Bone marrow (tissue), 2 donors: ENCODE measurements at regions not wholly inside any gene's neighbourhood (a gene's known extent, or its start where the extent isn't known, plus 50 kb on each side); places are given as distances from the start of the nearest gene placed in this dataset.
A peak's percentile ranks its signal among the peaks of the same experiment; 100 is the strongest.
"Not testable (repeated sequence)": the region's sequence is repeated elsewhere in the genome, so short reads cannot be mapped to it uniquely, and the experiment has no call there.

Source experiments
- DNase-seq, 2 donors: peaks; one replicate each; lab custom pipeline; 2025; lab: John Stamatoyannopoulos, UW

DNA sequence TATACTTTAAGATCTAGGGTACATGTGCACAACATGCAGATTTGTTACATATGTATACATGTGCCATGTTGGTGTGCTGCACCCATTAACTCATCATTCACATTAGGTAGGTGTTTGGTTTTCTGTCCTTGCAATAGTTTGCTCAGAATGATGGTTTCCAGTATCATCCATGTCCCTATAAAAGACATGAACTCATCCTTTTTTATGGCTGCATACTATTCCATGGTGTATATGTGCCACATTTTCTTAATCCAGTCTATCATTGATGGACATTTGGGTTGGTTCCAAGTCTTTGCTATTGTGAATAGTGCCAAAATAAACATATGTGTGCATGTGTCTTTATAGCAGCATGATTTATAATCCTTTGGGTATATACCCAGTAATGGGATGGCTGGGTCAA lies 747.1 kb upstream of the MEF2C start:
- not testable (repeated sequence) for DNase-seq

DNA sequence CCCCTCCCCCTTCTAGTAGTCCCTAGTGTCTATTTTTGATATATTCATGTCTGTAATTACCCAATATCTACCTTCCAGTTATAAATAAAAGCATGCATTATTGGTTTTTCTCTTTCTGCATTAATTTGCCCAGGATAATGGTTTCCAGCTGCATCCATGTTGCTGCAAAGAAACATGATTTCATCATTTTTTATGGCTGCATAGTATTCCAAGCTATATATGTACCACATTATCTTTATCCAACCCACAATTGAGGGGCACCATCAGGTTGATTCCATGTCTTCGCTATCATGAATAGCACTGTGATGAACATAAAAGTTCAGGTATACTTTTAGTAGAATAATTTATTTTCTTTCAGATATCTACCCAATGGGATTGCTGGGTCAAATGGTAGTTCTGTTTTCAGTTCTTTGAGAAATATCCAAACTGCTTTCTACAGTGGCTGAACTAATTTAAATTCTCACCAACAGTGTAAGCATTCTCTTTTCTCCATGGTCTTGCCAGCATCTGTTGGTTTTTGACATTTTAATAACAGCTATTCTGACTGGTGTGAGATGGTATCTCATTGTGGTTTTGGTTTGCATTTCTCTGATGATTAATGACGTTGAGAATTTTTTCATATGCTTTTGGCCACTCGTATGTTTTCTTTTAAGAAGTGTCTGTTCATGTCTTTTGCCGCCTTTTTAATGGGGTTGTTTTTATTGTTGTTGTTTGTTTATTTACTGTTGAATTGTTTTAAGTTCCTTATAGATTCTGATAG lies 746.1 kb upstream of the MEF2C start:
- no peak for DNase-seq

DNA sequence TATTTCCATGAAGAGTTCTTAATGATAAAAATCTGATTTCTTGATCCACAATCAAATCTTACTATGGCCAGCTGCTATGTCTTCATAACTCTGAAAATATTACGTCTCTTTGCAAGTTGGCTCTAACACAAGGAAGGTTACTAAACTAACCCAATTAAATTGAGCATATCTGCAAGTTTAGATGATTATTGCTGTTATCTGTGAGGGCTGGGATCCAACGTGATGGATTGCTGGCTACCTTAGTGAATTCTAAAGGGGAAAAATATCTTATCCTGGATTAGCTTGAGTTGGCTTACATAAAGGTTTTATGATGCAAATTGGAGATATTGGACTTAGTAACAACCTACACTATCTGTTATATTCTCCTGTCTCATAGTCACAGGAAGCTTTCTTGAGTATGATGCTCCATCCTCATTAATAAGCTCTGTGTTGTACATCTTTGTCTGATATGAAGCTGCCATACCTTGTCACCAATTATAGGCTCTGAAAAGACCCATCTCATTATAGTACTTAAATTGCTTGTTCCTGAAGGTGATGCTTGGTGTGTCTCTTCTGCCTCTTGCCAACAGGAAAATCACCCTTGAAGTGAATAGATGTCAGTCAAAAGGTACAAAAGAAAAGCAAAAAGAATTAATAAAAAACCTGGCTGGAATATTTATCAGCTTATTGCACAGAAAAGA lies 733.0 kb upstream of the MEF2C start:
- DNase-seq = no peak

DNA sequence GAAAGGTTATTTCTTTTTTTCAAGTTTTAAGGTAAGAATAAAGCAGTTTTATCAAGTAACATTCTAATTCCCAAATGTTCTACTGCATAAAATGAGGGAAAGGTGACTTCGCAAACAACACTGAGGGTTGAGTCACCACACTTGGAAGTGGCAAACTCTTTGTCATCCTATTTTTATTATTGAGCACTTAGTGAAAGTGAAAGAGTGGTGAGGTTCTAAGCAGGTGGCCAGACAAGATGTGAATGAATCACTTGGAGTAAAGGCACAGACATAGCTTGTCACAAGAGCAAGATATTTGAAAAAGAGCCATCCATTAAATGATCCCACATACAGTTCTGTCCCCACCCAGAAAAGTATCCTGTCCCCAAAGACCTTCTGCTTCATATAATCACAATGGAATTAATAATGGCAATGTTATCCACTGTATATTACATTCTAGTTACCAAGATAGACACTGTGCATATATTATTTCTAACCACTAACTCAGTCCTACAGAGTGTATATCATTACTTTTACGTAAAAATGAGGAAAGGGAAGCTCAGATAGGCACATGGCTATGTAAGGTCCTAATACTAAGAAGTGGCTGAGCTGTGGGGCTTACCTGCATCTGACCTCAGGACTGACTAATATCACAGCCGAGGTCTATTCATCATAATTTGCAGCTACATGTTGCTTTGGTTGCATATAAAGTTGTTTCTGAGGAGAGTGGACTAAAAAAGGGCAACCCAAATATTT lies 730.4 kb upstream of the MEF2C start:
- peak in 1 of 2 donors; percentile 80 for DNase-seq

DNA sequence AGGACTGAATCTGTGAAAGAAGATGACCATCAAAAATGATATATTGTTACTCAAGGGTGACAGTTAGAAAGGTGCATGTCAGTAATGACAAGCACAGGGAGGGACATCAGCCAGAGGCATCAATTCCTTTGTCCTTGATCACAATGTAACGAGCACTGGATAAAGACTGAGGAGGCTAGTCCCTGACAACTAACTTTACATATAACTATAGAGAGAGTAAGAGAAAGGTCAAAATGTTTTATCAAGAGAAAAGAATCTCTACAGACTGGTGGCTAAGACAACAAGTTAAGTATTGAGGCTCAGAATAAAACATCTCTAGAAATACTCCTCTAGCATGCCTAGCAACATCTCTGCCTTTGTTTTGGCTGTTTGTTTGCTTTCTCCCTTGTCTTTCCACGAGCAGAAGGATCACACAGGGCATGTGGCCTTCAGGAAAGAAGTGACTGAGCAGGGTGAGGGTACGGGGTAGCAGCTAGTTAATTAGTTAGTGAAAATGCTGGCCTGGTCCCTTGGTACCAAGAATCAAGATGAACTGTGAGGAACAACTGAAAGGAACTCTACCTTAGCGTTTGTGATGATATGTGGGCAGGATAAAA lies 724.1 kb upstream of the MEF2C start:
- DNase-seq = no peak

DNA sequence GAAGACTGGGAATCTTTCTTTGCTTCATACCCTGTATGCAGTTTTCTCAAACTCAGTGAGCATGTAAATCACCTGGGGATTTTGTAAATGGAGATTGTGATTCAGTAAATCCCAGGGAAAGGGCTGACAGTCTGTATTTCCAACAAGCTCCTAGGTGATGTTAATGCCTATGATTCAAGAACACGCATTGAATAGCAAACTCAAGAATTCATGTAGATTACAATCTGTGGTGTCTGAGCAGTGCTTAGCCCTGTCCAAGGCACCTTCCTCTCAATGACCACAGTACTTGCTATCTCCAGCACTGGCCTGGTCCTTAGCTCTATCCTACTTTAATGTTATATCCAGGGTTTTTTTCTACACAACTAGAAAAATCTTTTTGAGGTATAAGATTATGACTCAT lies 721.4 kb upstream of the MEF2C start:
- DNase-seq = no peak

DNA sequence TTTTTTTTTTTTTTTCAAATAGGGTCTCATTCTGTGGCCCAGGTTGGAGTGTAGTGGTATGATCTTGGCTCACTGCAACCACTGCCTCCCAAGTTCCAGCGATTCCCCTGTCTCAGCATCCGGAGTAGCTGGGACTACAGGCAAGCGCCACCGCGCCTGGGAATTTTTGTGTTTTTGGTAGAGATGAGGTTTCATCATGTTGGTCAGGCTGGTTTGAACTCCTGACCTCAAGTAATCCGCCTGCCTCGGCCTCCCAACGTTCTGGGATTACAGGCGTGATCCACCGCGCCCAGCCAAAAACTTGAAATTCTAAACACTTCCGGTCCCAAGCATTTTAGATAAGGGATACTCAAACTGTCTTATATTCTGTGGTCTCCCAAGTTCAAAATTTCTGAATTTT lies 718.9 kb upstream of the MEF2C start:
- no peak for DNase-seq

DNA sequence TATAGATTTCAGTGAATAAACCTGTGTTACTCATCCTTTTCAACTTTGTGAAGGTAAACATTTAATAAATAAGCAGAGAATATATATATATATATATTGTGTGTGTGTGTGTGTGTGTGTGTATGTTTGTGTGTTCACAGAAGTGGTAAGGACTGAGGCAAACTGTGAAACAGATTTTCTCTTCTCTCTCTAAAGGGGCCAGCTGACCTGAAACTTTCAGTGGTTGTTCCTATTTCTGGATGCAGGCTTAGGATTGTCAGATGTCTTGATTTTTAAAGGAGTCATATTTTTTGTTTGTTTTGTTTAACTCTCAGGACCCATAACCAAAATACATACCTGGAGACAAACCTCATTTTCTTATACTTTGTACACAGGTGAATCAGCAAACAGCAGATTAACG lies 714.9 kb upstream of the MEF2C start:
- DNase-seq = no peak

GRCh38 chr5:89596821-89597220 lies 713.8 kb upstream of the MEF2C start:
- no peak for DNase-seq

DNA sequence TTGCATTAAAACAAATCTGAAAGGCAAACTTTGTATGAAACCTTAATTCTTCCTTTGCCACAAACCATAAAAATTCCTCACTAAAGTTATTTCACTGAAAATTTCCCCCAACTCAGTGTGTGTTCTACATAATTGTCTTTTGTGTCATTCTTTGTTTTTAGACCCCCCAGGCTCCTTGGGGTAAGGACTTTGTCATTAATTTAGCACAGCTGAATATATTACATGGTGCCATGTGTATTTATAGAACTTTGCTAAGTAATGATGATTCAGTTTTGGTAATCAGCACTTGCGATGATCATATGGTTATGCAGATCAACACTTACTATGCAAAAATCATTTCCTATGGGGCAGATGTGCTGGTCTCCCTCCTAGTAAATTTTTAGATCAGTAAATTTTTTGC lies 712.1 kb upstream of the MEF2C start:
- no peak for DNase-seq

GRCh38 chr5:89584339-89584956 lies 701.5 kb upstream of the MEF2C start:
- DNase-seq = no peak

GRCh38 chr5:89583534-89583933 lies 700.5 kb upstream of the MEF2C start:
- no peak for DNase-seq

- DNase-seq = no peak
These were observed 699.9 kb upstream of the MEF2C start for GRCh38 chr5:89582768-89583339.

- no peak for DNase-seq
These were observed 698.0 kb upstream of the MEF2C start for GRCh38 chr5:89580976-89581375.

DNA sequence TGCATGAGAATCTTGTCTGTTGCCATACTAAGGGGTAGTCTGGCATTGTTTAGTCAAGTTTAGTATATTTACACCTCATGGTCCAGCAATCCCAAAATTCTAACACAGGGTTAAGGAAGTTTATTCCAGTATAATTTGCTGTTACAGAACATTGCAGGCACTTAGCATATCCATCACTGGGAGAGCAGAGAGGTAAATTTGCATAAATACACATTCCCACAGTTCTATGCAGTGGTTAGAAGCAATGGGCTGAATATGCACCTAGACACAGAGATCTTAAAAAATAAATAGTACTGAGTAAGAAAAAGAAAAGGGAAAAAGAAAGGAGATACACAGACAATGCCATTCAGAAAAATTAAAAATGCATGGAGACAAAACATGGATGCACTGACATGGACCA lies 692.3 kb upstream of the MEF2C start:
- DNase-seq = no peak

- DNase-seq = no peak
These were observed 690.4 kb upstream of the MEF2C start for GRCh38 chr5:89573345-89573744.

DNA sequence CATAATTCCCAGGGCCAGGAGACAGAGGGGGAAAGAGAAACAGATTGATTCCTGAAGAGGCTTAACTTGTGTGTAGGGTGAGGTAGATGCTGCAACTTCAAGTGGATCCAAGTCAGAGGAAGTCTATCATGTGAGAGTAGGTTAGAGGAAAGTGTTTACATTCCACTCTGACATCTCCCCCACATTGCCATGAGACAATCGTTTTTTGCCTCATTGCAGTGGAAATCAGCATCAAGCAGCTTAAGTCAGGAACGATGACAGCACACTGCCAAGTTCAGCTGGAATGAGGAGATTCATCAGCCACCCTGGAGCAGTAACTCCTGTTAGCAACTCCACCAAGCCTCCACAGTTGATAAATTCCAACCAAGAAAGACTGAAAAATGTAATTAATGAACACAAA lies 689.7 kb upstream of the MEF2C start:
- no peak for DNase-seq

GRCh38 chr5:89570557-89570956 lies 687.6 kb upstream of the MEF2C start:
- DNase-seq = no peak

DNA sequence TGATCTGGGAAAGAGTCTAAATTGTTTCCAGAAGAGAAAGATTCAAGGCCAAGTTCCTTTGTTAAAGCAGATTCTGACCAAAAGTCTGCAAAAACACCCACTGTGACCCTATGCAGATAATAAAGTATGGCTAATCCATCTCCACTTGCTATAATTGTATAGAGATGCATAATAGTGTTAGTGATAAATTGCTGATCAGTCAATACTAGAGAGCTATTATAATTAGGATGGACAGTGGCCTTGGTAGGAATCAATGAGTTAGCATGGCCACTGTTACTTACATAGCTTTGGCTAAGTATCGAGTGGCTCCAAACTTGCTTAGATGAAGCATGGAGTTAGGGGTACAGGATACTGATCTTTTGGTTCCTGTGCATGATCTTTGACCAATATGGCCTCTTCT lies 683.4 kb upstream of the MEF2C start:
- DNase-seq = no peak

- DNase-seq = no peak
These were observed 677.7 kb upstream of the MEF2C start for GRCh38 chr5:89560696-89561095.

- DNase-seq = peak in 1 of 2 donors; percentile 22
These were observed 673.4 kb upstream of the MEF2C start for GRCh38 chr5:89556215-89556913.
